HG03103 (cell line): ENCODE measurements at regions not wholly inside any gene's neighbourhood (a gene's known extent, or its start where the extent isn't known, plus 50 kb on each side); places are given as distances from the start of the nearest gene placed in this dataset.
"Not testable (repeated sequence)": the region's sequence is repeated elsewhere in the genome, so short reads cannot be mapped to it uniquely, and the experiment has no call there.

ENCODE experiments used
- ATAC-seq: cut with Tn5 transposase; IDR thresholded peaks from one replicate; pipeline ENCODE4 v1.9.1; 2021; ENCODE audit warnings: low read depth; ENCODE audit not compliant: unreplicated experiment

DNA sequence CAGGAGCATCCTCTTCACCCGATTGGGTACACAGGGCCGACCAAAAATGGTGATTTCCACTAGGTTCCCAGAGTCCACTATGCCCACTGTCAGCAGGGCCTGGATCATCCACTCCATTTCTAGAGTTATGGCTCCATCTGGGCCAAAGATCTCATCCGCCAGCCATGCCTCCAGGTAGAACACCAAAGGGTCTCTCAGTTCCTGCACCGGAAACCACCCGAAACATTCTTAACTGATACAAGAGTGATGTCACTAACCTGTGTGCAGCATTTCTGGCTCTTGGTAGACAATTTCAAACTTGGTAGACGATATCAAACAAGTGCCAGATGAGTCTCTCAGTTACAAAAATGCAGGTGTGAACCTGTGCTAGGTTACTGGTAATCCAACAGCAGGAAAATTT is 306.1 kb downstream of the BCOR start:
- ATAC-seq = no peak

DNA sequence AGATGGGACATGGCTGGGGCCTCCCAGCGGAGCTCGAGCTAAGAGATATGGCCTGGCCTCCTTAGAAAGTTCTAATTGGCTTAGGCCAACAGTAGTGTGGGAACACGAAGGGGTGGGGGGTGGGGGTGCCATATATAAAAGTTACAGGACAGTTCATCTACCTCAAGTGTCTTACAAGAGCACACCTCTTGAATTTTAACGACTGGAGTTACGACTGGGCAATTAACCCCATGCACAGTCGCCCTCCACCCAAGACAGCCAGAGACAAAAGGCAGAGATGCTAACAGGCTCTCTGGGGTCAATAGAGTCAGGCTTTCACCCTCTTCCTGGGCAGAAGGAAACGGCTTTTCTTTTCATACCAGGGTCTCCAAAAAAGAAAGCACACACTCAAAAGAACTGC is 302.2 kb downstream of the BCOR start:
- no peak for ATAC-seq

GRCh38 chrX:39796856-39797255 is 300.9 kb downstream of the BCOR start:
- ATAC-seq = no peak

- ATAC-seq = not testable (repeated sequence)
These were observed 299.3 kb downstream of the BCOR start for GRCh38 chrX:39798488-39798887.

DNA sequence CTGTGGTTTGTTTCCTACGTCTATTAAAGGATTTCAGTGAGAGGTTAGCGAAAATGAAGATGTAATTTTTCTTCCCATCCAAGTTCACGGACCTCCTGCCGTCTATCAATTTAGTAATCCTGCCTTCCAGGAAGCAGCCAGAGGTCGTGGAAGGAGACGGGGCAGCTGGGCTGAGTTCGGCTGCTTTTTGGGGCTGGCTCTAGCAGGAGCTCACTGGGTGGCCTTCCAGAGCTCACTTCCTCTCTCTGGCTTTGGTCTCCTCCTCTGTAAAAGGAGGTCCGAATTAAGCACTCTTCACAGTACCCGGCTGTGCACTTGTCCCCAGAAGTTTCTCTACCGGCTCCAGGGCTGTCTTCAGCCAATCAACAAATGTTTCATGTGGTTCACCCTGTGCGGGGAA is 295.4 kb downstream of the BCOR start:
- ATAC-seq = no peak

GRCh38 chrX:39802908-39803307 is 294.9 kb downstream of the BCOR start:
- no peak for ATAC-seq

GRCh38 chrX:39805022-39805421 is 292.7 kb downstream of the BCOR start:
- ATAC-seq = no peak

DNA sequence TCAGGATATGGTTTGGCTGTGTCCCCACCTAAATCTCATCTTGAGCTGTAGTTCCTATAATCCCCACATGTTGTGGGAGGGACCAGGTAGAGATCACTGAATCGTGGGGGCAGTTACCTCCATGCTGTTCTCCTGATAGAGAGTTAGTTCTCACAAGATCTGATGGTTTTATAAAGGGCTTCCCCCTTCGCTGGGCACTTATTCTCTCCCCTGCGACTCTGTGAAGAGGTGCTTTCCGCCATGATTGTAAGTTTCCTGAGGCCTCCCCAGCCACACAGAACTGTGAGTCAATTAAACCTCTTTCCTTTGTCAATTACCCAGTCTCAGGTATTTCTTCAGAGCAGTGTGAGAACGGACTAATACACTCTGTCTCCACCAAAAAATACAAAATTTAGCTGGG is 291.9 kb downstream of the BCOR start:
- no peak for ATAC-seq

- no peak for ATAC-seq
These were observed 289.3 kb downstream of the BCOR start for GRCh38 chrX:39808471-39808917.

DNA sequence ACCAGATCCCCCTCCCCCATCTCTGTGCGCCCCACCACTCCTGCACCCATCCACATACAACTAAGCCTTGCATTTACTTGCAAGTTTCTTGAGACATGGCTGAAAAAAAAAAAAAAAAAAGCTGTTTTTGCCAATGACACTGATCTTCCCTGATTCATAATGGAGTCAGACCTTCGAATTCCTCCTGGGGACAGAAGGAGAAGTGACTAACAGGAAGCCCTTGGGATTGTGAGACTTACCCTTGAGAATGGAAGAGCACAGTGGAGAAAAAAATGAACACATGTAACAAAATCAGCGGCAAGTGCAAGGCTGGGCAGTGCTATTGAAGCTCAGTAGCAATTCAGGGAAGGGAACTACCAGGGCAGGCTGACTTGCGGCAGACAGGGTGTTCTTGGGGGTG is 288.4 kb downstream of the BCOR start:
- no peak for ATAC-seq

DNA sequence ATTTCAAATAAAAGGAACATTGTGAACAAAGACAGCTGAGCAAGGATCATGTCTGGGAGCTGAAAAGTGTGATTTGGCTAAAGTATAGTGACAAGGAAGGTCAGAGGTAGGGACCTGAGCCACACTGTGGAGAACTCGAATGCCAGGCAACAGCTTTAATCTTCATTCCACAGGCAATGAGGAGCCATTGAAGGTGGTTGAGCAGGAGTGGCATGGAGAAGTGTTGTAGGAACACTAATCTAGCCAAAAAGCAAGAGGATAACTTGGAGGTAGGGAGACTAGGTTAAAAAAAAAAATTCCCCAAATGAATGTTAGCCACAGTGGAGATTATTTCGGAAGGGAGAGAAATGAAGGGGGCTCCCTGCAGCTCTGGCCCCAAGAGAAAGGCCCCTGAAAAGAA is 286.9 kb downstream of the BCOR start:
- no peak for ATAC-seq

DNA sequence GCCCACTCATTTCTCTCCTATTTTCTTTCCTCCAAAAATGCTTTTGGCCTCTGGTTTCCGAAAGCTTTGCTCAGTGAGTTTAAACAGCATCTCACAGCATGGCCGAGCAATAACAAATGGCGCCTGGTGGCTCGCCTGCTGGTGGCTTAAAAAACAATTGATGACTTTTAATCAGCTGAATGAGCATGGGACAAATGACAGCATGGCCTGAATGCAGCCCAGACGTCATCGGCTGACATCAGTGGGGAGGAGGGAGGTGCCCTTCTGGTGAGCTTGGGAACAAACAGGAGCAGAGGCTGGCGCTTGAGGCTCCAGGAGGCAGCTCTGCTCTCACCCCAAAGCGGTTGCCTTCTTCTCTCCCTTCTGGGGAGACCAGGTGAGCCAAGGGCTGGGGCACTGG is 286.4 kb downstream of the BCOR start:
- ATAC-seq = no peak

DNA sequence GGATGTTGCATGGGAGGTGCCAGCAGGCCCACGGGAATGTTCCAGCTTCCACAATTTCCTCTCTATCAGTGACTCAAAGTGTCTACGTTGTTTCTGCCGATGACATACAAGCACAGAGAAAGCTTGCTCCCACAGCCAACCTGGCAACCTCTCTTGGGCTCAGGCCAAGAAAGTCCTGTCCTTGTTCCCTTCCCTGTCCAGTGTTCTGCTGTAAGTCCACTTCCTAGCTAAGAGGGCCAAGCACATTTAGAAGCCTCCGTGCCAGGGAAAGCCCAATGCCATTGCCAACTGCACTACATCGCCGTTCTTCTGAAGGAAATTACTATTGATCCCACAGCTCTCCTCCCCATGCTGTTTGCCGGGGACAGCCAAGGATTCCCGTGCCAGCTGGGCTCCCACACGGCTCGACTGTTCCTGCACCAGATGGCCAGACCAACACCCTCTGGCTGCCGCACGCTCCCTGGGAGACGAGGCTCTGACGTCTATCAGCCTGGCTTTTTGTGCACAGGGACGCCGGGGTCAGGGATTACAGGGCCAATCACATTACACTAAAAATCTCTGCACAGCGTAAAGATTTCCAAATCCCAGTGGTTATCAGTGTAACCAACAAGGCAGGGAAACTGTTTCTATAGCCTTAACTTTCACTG is 284.0 kb downstream of the BCOR start:
- no peak for ATAC-seq

GRCh38 chrX:39814391-39814790 is 283.4 kb downstream of the BCOR start:
- no peak for ATAC-seq

DNA sequence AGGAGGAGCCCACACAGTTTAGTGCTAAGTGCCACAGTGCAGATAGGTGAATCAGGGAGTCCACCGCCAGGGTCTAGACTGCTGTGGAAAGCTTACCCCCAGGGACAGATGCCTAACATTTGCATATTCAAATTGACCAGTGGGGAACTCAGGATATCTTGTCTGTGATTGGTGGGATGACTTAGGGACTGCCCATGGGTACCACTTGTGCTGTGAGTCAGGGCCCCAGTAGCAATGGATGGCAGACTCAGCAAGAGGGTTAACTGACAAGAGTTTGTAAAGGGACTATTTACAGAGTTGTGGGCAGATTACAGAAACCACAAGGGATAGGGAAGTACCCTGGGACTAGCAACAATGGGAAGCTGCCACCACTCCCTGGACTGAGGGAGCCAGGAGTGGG is 282.1 kb downstream of the BCOR start:
- no peak for ATAC-seq

DNA sequence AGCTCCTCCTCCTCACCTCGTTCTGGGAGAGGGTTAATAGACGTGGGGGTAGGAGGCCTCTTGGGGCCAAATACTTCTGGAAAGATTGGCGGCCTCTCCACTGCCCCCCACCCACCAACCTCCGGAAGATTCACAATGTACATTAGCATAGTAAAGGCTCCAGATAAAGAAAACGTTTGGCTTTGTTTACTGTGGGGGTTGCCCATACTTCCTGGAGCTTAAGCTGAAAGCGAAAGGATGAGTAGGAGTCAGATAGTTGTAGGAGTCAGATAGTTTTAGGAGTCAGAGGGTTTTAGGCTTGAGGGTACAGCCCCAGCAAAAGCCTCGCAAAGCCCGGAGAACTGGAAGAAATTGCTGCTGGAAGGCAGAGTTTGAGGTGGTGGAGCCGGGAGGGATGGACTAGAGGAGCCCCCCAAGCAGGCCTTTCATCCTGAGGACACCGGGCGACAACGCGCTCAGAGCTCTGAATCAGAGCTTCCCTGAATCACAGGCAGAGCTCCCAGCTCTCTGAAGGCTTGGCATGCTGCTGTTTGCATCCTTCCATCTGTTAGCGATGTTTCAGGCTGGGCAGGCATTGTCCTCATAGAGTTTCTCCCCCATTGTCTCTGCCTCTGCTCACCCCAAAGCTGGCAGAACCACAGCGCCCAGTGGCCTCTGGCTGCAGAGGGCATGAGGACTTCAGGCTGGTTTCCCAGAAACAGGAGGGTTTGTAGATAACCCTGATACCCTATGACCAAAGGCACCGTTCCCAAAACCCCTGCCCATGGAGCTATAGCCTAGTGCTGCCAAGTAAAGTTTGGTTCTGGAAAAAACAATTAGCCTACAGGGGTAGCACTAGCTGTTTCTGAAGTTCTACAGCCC is 280.7 kb downstream of the BCOR start:
- no peak for ATAC-seq

DNA sequence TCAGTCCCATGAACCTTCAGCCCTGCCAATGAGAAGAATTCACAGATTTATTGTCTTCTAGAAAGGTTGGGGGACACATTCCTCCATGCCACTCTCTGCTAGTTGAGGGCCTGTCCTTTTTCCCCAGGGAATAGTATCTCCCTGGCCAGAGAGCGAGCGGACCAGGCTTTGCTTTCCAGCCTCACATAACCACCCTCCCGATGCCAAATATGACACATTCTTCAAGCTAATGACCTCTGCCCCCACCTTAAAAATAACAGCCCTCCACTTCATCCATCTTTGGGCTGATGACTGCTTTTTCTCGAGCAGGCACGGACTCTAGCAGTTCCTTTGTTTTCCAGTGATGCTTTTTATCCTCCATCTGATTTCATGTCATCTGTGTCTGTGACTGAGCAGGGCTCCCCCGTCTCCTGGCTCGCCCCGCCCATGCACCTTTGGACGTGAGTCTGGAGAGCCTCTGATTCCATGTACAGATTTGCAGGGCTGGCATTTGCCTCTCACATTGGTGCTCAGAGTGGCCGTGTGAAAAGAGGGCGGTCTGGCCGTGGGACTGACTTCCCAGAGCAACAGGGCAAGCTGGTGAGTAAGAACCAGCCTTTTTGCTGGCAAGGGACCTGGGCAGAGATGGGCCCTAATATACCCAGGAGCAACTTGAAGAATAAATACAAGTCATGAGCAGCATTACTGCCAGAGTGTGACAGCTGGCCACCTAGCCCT is 279.8 kb downstream of the BCOR start:
- ATAC-seq = no peak

- no peak for ATAC-seq
These were observed 279.0 kb downstream of the BCOR start for GRCh38 chrX:39818750-39819149.

DNA sequence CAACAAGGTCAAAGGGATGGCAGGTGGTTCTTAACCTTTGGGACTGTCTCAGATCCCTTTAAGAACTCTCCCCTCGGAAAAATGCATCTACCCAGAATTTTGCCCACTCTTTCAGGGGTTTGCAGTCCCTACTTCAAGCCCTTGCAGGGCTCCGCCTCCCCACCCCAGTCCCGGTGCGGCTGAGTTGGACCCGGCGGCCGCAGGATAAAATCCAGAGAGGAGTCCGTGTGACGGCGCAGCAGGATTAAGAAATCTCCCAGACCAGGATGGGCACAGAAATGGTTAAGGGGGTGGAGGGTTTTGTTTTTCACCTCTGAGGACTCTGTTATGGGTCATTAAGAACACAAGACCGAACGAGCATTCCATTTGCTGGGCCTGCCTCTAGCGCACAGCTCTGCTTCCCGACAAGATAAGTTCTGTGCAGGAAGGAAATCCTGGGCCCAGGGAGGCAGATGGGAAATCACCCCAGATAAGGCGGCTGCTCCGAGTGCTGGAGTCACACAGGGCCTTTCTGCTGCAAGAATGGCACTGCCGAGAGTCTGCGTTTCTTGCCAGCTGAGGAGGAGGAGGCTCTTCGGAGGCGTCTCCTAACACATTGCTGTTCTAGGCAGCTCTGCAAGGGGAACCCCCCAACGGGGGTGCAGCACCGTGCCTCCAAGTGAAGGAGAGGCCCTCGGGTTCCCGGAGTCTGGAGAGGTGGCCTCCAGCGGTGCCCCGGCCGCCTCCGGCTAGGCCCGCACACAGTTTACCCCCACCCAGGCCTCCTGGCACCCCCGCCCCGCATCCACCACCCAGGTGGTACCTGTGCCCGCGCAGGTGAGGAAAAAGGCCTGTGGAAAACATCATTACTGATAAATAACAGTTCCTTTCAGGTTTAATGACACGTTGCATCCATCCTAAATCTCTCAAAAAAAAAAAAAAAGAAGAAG is 277.6 kb downstream of the BCOR start:
- no peak for ATAC-seq

- ATAC-seq = no peak
These were observed 276.6 kb downstream of the BCOR start for GRCh38 chrX:39820938-39821708.
